Activated CD4-positive, alpha-beta memory T cell treated with anti-CD3 and anti-CD28 coated beads, Interleukin-2, amount 10 ng/mL, durations not matched to agents 7 days and 5 days (primary cell): ENCODE measurements at regions not wholly inside any gene's neighbourhood (a gene's known extent, or its start where the extent isn't known, plus 50 kb on each side); places are given as distances from the start of the nearest gene placed in this dataset.

Experiments used
- CTCF ChIA-PET: fragments of 350-600 bp; sonication (Branson Sonifier 250); formaldehyde crosslinking; loops from one replicate; lab custom pipeline; 2021; ENCODE audit warnings: antibody characterized with exemption, inconsistent platforms; lab: Charles Lee
- POLR2A ChIA-PET: fragments of 350-600 bp; sonication (Branson Sonifier 250); formaldehyde crosslinking; loops from one replicate; lab custom pipeline; 2021; ENCODE audit warnings: antibody characterized with exemption; lab: Charles Lee
- DNase-seq: peaks from one replicate; pipeline ENCODE4 v3.0.0-alpha.2; 2020
- H3K27ac Mint-ChIP-seq: one replicate; pipeline ENCODE4 v1.8.0; 2021; ENCODE audit warnings: mild to moderate bottlenecking, mixed read lengths
- H3K27me3 Mint-ChIP-seq: one replicate; pipeline ENCODE4 v1.8.0; 2021; ENCODE audit warnings: mixed read lengths
- H3K36me3 Mint-ChIP-seq: one replicate; pipeline ENCODE4 v1.8.0; 2021; ENCODE audit warnings: low read depth, mixed read lengths
- H3K4me1 Mint-ChIP-seq: one replicate; pipeline ENCODE4 v1.8.0; 2021; ENCODE audit warnings: mixed read lengths
- H3K4me3 Mint-ChIP-seq: one replicate; pipeline ENCODE4 v1.8.0; 2021; ENCODE audit warnings: mild to moderate bottlenecking, mixed read lengths
- H3K9me3 Mint-ChIP-seq: one replicate; pipeline ENCODE4 v1.8.0; 2021; ENCODE audit warnings: mixed read lengths

DNA sequence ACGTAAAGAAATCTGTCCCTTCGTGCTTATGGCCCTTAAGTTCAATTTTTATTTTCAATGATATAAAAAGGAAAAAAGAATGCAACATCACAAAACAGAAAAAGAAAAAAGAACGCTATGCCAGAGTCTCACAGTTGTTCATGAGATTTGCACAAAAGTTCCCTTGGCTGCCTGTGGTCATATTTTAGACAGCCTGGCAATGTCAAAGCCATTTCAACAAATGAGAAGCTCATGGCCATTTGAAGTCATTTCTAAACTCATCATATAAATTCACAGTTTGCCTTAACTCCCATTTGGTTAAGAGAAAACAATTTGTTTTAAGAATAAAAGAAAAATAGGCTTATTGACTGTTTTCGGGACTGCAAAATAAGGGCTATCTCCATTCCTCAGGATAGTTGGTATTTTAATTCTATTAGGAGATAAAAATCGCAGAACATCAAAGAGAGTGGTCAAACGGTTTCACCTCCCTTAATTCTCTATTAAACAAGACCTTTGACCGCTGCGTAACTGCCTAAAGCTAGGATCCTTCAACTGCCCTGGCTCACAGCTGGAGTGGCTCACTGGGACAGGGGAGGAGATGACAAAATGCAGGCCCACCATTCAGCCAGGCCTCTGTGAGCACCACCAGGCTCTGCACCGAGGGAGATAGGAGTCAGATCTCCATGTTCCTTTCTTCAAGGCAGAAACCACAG lies 119.2 kb upstream of the DAAM1 start:
- ChIA-PET CTCF (no interaction called here), POLR2A (no interaction called here)
- H3K4me1 Mint-ChIP-seq = no peaks in the 10 kb centered on the region
- H3K27me3 Mint-ChIP-seq = peaks cover 9% of the 10 kb centered on the region
- H3K27ac Mint-ChIP-seq = no peak overlapping the region
- H3K9me3 Mint-ChIP-seq = no peaks in the 10 kb centered on the region
- H3K36me3 Mint-ChIP-seq = no peaks in the 10 kb centered on the region
- H3K4me3 Mint-ChIP-seq = no peak overlapping the region
- no peak for DNase-seq

DNA sequence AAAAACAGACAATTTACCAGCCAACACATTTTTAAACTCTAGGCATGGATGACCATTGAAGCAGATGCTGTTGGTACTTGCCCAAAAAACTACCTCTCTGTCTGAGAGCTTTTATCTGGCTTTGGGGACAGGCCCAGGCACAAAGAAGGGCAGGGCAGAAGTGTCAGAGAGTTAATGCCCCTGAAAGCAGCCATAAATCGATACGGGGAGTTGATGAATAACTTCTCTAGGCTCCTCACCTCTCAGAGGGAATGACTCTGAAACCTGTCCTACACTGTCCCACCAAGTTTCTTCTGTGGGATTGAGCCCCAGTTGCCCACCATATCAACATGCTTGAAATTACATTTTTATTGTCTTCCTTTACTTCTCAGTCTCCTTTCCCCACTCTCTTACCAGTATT lies 113.0 kb upstream of the DAAM1 start:
- CTCF ChIA-PET = no interaction called here
- peaks cover 21% of the 10 kb centered on the region for H3K27me3 Mint-ChIP-seq
- H3K36me3 Mint-ChIP-seq = no peaks in the 10 kb centered on the region
- H3K4me1 Mint-ChIP-seq = no peaks in the 10 kb centered on the region
- H3K9me3 Mint-ChIP-seq = no peaks in the 10 kb centered on the region
- no peak for DNase-seq
- POLR2A ChIA-PET = no interaction called here
- no peak overlapping the region for H3K27ac Mint-ChIP-seq
- no peak overlapping the region for H3K4me3 Mint-ChIP-seq

DNA sequence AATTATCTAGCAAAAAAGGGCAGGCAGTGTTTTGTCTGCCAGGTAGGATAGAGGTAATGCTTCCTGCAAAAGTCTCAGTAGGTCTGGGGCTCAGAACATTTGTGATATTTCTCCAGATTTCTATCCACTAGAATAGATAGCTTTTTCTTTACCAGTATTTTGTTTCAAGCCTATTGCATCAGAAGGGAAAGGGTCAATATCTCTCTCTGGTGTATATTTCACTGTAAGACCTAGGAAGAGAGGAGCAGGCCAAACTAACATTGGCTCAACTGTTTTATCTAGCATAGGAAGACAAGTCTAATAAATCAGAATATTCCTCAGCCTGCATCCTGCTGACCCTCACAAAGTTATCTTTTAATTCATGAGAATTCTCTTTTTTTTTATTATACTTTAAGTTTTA lies 106.7 kb upstream of the DAAM1 start:
- ChIA-PET CTCF (no interaction called here), POLR2A (no interaction called here)
- H3K9me3 Mint-ChIP-seq = no peaks in the 10 kb centered on the region

DNA sequence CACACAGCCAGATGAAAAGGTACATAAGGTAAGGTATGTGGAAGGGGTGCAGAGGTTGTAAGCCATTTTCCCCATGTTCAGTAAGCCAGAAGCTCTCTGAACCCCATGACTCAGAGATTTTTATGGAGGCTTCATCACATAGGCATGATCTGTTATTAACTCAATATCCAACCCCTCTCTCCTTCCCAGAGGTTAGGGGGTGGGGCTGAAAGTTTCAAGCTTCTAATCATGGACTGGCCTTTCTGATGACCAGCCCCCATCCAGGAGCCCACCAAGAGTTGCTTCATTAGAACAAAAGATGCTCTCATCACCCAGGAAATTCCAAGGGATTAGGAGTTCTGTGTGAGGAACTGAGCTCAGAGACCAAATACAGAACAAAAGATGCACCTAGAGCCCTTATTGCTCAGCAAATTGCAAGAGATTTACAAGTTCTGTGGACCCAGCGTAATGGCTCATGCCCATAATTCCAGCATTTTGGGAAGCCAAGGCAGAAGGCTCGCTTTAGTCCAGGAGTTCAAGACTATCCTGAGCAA lies 103.2 kb upstream of the DAAM1 start:
- H3K36me3 Mint-ChIP-seq = no peaks in the 10 kb centered on the region
- no peak overlapping the region for H3K4me3 Mint-ChIP-seq
- H3K27ac Mint-ChIP-seq = no peak overlapping the region
- no peaks in the 10 kb centered on the region for H3K4me1 Mint-ChIP-seq
- no peak for DNase-seq
- no peaks in the 10 kb centered on the region for H3K9me3 Mint-ChIP-seq
- POLR2A ChIA-PET = no interaction called here
- CTCF ChIA-PET = no interaction called here
- H3K27me3 Mint-ChIP-seq = peaks cover 5% of the 10 kb centered on the region

More for the DNA sequence above, 106.7 kb upstream of the DAAM1 start:
- Mint-ChIP-seq H3K4me1 (no peaks in the 10 kb centered on the region), H3K4me3 (no peak overlapping the region), H3K27me3 (peaks cover 17% of the 10 kb centered on the region), H3K36me3 (no peaks in the 10 kb centered on the region), H3K27ac (no peak overlapping the region)
- no peak for DNase-seq

DNA sequence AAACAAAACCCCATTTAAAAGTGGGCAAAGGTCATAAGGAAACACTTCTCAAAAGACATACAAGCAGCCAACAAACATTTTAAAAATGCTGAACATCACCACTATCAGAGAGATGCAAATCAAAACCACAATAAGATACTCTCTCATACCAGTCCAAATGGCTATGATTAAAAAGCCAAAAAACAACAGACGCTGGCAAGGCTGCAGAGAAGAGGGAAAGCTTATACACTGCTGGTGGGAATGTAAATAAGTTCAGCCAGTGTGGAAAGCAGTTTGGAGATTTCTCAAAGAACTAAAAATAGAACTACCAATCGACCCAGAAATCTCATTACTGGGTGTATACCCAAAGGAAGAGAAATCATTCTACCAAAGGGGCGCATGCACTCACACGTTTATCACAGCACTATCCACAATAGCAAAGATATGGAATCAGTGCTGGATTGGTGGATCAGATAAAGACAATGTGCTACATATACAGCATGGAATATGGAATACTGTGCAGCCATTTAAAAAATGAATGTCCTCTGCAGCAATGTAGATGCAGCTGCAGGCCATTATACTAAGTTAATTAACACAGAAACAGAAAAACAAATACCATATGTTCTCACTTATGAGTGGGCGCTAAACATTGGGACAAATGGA lies 102.1 kb upstream of the DAAM1 start:
- no peaks in the 10 kb centered on the region for H3K36me3 Mint-ChIP-seq
- ChIA-PET POLR2A (no interaction called here), CTCF (no interaction called here)
- H3K27me3 Mint-ChIP-seq = peaks cover 5% of the 10 kb centered on the region
- no peak overlapping the region for H3K4me3 Mint-ChIP-seq
- no peaks in the 10 kb centered on the region for H3K4me1 Mint-ChIP-seq
- no peak overlapping the region for H3K27ac Mint-ChIP-seq
- no peak for DNase-seq
- no peaks in the 10 kb centered on the region for H3K9me3 Mint-ChIP-seq

DNA sequence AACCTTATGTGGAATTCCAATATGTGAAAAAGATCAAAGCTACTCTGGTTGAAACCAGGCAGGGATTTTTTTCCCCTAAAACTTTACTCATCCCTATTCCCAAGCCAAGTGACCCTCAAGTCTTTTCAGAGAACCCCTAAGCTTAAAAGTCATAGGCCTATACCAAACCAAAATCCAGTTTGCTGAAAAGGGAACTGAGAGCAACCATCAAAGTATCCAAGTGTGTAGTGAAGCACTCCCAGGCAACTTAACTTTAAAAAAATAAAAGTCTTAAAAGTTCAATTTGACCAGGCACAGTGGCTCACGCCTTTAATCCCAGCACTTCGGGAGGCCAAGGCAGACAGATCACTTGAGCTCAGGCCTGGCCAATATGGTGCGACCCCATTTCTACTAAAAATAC lies 101.2 kb upstream of the DAAM1 start:
- Mint-ChIP-seq H3K4me3 (no peak overlapping the region), H3K36me3 (no peaks in the 10 kb centered on the region), H3K27me3 (peaks cover 5% of the 10 kb centered on the region), H3K27ac (no peak overlapping the region), H3K9me3 (no peaks in the 10 kb centered on the region), H3K4me1 (no peaks in the 10 kb centered on the region)
- POLR2A ChIA-PET = no interaction called here
- no peak for DNase-seq
- CTCF ChIA-PET = no interaction called here

DNA sequence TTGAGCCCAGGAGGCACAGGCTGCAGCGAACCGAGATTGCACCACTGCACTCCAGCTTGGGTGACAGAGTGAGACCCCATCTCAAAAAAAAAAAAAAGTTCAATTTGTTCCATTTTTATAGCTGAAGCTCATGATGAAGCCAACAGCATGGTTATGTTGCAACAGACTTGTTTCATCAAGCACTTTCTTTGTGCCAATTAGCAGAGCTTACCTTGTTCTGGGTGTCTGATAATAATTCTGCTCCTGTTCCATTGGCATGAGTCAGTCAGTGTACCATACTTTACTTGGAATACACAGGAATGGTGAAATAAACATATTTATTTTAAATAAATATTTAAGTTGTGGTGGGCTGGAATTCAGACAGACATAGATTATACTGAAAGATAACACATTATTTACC lies 100.8 kb upstream of the DAAM1 start:
- no peaks in the 10 kb centered on the region for H3K4me1 Mint-ChIP-seq
- H3K9me3 Mint-ChIP-seq = no peaks in the 10 kb centered on the region
- ChIA-PET POLR2A (no interaction called here), CTCF (no interaction called here)
- no peaks in the 10 kb centered on the region for H3K36me3 Mint-ChIP-seq
- peaks cover 5% of the 10 kb centered on the region for H3K27me3 Mint-ChIP-seq
- H3K4me3 Mint-ChIP-seq = no peak overlapping the region
- no peak overlapping the region for H3K27ac Mint-ChIP-seq
- DNase-seq = no peak

DNA sequence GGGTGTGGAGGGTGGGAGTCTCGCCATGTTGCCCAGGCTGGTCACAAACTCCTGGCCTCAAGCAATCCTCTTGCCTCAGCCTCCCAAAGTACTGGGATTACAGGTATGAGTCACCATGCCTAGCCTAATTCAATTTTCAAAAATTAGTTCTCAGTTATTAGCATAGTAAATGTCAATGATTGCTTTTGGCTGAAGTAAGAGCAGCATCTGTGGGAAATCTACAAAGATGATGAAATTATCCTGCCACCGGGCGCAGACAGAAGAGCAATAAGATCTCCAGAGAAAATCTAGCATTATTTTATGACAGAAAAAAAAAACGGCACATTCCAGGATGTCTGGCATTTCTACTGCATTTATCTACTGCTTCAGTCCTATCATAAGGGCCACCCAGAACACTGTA lies 97.9 kb upstream of the DAAM1 start:
- ChIA-PET CTCF (no interaction called here), POLR2A (no interaction called here)
- H3K36me3 Mint-ChIP-seq = no peaks in the 10 kb centered on the region
- no peak overlapping the region for H3K27ac Mint-ChIP-seq
- H3K27me3 Mint-ChIP-seq = peaks cover 1% of the 10 kb centered on the region
- H3K4me3 Mint-ChIP-seq = no peak overlapping the region
- H3K4me1 Mint-ChIP-seq = no peaks in the 10 kb centered on the region
- no peaks in the 10 kb centered on the region for H3K9me3 Mint-ChIP-seq
- DNase-seq = no peak

DNA sequence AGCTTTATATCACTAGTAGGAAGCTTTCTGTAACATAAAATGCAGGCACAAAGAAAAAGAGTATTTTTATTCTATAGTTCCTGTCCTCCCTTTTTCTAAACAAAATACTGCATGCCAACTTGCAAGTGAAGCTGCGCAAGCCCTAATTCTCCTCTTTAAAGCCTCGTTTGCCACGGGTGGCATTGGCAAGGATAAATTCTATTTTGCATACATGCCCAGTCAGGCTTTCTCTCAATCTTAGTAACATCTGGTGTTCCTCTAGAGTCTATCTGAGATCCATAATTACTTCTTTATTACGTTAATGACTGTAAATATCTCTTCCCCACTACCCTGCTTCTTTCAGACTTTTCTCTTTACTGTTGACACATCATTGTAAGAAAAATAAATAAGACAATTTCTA lies 97.1 kb upstream of the DAAM1 start:
- no peak for DNase-seq
- Mint-ChIP-seq H3K9me3 (no peaks in the 10 kb centered on the region), H3K4me1 (no peaks in the 10 kb centered on the region), H3K27me3 (peaks cover 1% of the 10 kb centered on the region), H3K4me3 (no peak overlapping the region), H3K27ac (no peak overlapping the region), H3K36me3 (no peaks in the 10 kb centered on the region)
- CTCF ChIA-PET = no interaction called here
- POLR2A ChIA-PET = no interaction called here

DNA sequence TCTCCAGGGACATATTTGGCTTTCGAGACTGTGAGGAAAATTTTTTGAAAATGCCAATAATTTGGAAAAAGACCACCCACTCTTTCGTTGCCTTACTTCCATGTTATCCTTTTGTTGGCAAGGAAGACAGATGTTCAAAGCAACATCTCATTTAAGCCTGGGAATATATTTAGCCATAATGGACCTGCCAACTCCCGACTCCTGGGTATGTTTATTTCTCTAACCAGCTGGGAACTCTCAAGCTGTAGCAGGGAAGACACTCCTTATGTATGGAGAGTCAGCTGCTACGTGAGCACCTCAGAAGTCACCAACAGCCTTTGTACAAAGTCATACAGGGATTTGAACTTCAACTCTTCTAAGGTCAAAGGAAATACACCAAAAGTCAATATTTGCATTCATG lies 96.5 kb upstream of the DAAM1 start:
- POLR2A ChIA-PET = no interaction called here

DNA sequence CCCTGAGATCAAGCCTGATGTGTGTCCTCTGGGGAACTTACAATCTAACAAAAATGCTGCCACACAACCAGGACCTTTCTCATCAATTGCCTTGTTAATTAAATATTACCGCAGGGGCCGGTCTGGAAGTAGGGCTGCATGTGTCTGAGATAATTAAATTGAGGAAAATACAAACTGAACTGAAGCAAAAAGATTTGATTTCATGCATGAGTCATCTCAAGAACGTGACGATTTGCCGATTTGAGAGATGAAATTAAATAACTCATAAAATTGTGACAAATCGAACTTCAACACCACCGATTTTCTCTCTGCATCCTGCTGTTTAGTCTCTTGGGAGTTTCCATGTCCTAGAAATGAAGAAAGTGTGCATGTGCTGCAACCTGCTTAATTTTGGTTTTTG lies 94.6 kb upstream of the DAAM1 start:
- CTCF ChIA-PET = interaction anchor here (0.7 kb wide), 1 partner anchor 29 kb away, joined by 3 read pairs; no protein-coding TSS in a partner anchor
- H3K27me3 Mint-ChIP-seq = no peaks in the 10 kb centered on the region
- POLR2A ChIA-PET = no interaction called here
- no peaks in the 10 kb centered on the region for H3K9me3 Mint-ChIP-seq
- H3K27ac Mint-ChIP-seq = no peak overlapping the region
- no peak for DNase-seq
- no peak overlapping the region for H3K4me3 Mint-ChIP-seq
- H3K4me1 Mint-ChIP-seq = no peaks in the 10 kb centered on the region
- no peaks in the 10 kb centered on the region for H3K36me3 Mint-ChIP-seq

More for the DNA sequence above, 96.5 kb upstream of the DAAM1 start:
- Mint-ChIP-seq H3K9me3 (no peaks in the 10 kb centered on the region), H3K36me3 (no peaks in the 10 kb centered on the region), H3K27ac (no peak overlapping the region), H3K27me3 (no peaks in the 10 kb centered on the region), H3K4me1 (no peaks in the 10 kb centered on the region), H3K4me3 (no peak overlapping the region)
- CTCF ChIA-PET = no interaction called here
- no peak for DNase-seq

DNA sequence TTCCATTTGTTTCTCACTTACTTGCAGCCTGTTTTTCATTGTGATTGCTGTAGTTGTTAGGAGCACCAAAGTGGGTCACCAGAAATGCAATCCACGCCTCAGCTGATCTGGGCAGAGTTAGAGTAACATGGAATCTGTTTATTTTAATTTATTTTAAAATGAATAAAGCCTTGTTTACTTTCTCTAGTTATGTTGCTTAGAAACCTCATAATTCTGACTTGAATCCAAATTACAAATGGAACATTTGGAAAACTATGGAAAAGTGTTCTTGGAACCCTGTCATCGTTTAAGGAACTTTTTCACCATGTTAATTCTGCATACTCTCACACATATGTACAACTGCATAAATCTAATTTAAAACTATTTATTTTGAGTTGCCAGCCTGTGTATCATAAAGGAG lies 92.2 kb upstream of the DAAM1 start:
- DNase-seq = no peak
- Mint-ChIP-seq H3K9me3 (no peaks in the 10 kb centered on the region), H3K27ac (no peak overlapping the region), H3K4me1 (no peaks in the 10 kb centered on the region), H3K4me3 (no peak overlapping the region), H3K36me3 (no peaks in the 10 kb centered on the region), H3K27me3 (peaks cover 4% of the 10 kb centered on the region)
- CTCF ChIA-PET = no interaction called here
- POLR2A ChIA-PET = no interaction called here

DNA sequence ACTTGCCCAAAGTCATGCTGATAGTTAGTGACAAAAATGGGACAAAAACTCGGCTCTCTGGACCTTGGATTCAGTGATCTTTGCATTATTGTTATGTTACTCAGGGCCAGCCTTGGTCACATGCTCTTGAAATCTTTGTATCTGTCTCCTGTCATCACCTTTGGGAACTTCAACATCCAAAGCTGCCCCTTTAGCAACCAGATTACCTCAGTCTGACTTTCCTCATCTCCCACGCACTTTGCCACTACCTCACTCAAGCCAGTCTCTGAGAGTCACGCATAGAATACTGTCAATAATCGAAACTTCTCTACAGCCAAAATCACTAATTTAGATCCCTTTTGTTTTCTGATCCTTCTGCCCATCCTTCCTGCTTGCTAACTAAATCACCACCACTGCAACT lies 90.8 kb upstream of the DAAM1 start:
- H3K36me3 Mint-ChIP-seq = no peaks in the 10 kb centered on the region
- no peaks in the 10 kb centered on the region for H3K4me1 Mint-ChIP-seq
- POLR2A ChIA-PET = no interaction called here
- no peak for DNase-seq
- H3K4me3 Mint-ChIP-seq = no peak overlapping the region
- peaks cover 4% of the 10 kb centered on the region for H3K27me3 Mint-ChIP-seq
- no peaks in the 10 kb centered on the region for H3K9me3 Mint-ChIP-seq
- CTCF ChIA-PET = no interaction called here
- no peak overlapping the region for H3K27ac Mint-ChIP-seq

DNA sequence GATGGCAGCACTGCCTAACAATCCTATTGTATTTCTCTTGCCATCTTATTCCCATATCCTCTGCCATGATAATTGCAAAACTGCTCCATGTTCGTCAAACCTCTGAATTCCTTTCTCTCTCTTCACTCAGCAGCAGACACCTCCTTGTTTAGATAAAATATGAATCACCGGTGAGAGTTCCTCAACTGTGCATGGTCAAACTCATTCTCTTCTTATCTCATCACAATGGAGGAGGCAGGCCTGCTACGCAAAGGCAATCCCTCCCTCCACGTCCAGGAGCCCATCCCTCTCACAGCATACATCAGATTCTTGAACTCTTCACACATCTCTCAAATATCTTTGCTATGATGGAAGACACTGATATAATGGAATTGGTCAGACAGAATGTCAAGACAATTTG lies 90.1 kb upstream of the DAAM1 start:
- POLR2A ChIA-PET = no interaction called here
- CTCF ChIA-PET = no interaction called here
- H3K9me3 Mint-ChIP-seq = no peaks in the 10 kb centered on the region
- peaks cover 4% of the 10 kb centered on the region for H3K27me3 Mint-ChIP-seq
- H3K4me3 Mint-ChIP-seq = no peak overlapping the region
- H3K4me1 Mint-ChIP-seq = no peaks in the 10 kb centered on the region
- no peak for DNase-seq
- H3K27ac Mint-ChIP-seq = no peak overlapping the region
- no peaks in the 10 kb centered on the region for H3K36me3 Mint-ChIP-seq
